Naive B cell (primary cell): ENCODE measurements at regions not wholly inside any gene's neighbourhood (a gene's known extent, or its start where the extent isn't known, plus 50 kb on each side); places are given as distances from the start of the nearest gene placed in this dataset.

Source experiments
- ATAC-seq, 2 donors: fragments of 150-1000 bp; cut with Tn5 transposase; 2 replicates each; pipeline ENCODE4 v1.10.0; 2021; ENCODE audit warnings: low read depth in 2 of 2, mild to moderate bottlenecking in 2 of 2, moderate library complexity in 2 of 2
- DNase-seq: peaks from one replicate; pipeline ENCODE4 v3.0.0; 2022
- H3K27ac Mint-ChIP-seq, 6 donors: one replicate each; pipeline ENCODE4 v1.8.0; 2020 to 2022; ENCODE audit warnings: mild to moderate bottlenecking in 6 of 6, mixed read lengths in 6 of 6, moderate library complexity in 5 of 6, inconsistent platforms in 2 of 6
- H3K27me3 Mint-ChIP-seq, 3 donors: one replicate each; pipeline ENCODE4 v1.8.0; 2021 to 2022; ENCODE audit warnings: mixed read lengths in 3 of 3, mild to moderate bottlenecking in 1 of 3
- H3K36me3 Mint-ChIP-seq, 2 donors: one replicate each; pipeline ENCODE4 v1.8.0; 2020 to 2022; ENCODE audit warnings: mixed read lengths in 2 of 2, inconsistent platforms in 1 of 2, mild to moderate bottlenecking in 1 of 2
- H3K4me1 Mint-ChIP-seq, 3 donors: one replicate each; pipeline ENCODE4 v1.8.0; 2020 to 2022; ENCODE audit warnings: mixed read lengths in 3 of 3, inconsistent platforms in 1 of 3, mild to moderate bottlenecking in 1 of 3, moderate library complexity in 1 of 3
- H3K4me3 Mint-ChIP-seq, 8 donors: one replicate each; pipeline ENCODE4 v1.8.0; 2020 to 2022; ENCODE audit warnings: mild to moderate bottlenecking in 8 of 8, mixed read lengths in 8 of 8, moderate library complexity in 8 of 8, inconsistent platforms in 2 of 8
- H3K9me3 Mint-ChIP-seq, 7 donors: one replicate each; pipeline ENCODE4 v1.8.0; 2020 to 2022; ENCODE audit warnings: mixed read lengths in 7 of 7, mild to moderate bottlenecking in 5 of 7, inconsistent platforms in 2 of 7, moderate library complexity in 1 of 7

DNA sequence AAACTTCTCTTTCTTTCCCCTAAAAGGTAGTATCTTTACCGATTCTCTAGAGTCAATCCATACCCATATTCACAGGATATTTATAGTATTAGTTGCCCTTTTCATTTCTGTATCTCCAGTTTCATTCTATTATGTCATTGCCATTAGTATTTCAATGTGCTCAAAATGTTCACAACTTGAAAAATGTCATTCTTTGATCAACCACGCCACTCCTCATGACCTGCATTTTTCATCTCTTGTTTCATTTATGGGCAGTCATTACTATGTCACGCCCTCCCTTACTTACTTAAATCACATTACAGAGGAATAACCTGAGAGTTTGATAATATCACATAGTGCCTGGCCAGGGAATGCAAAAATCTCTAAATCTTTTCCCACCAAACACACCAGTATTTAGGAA lies 427.3 kb upstream of the GJE1 start:
- ATAC-seq (no peak), DNase-seq (no peak)
- Mint-ChIP-seq H3K4me3 (no peak overlapping the region), H3K27ac (no peak overlapping the region), H3K27me3 (no peaks in the 10 kb centered on the region), H3K9me3 (peaks cover 0 to 2% (median 0%) of the 10 kb centered on the region in 7 donors), H3K36me3 (no peaks in the 10 kb centered on the region), H3K4me1 (no peaks in the 10 kb centered on the region)

DNA sequence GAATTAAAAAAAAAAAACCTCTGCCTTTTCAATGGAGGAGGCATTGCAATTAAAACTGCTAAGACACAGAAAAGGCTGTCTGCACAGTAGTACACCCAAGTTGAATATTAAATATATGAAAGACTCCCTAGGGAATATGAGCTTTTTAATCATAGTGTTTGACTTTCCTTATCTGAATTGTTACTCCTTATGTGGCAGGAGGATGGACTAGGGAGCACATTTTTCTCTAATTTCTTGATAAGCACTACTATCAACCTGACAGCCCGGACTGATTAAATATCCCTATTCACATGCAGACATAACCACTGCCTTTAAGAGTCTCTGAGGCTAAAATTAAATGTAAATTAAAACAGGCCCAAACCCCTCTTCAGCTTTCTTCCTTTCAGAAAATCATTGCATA lies 428.6 kb upstream of the GJE1 start:
- Mint-ChIP-seq H3K27me3 (no peaks in the 10 kb centered on the region), H3K4me1 (no peaks in the 10 kb centered on the region), H3K4me3 (no peak overlapping the region), H3K27ac (no peak overlapping the region), H3K36me3 (no peaks in the 10 kb centered on the region), H3K9me3 (no peaks in the 10 kb centered on the region)
- ATAC-seq, result no peak
- DNase-seq, result no peak

DNA sequence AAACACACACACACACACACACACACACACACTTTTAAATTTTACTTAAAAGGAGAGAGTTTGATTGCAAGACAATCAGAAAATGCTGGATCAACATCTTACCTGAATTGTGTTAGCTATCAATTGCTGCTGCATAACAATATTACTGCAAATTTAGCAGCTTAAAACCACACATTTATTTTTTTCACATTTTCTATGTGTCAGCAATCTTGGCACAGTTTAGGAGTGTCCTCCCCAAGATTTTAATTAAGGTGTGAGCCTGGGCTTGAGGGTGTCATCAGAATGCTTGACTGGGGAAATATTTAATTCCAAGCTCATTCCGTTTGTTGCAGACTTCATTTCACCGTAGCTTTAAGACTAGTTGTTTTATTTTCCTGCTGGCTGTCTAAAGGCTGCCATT lies 431.0 kb upstream of the GJE1 start:
- Mint-ChIP-seq H3K4me3 (no peak overlapping the region), H3K36me3 (no peaks in the 10 kb centered on the region), H3K9me3 (no peaks in the 10 kb centered on the region), H3K4me1 (no peaks in the 10 kb centered on the region), H3K27ac (no peak overlapping the region), H3K27me3 (no peaks in the 10 kb centered on the region)
- ATAC-seq (no peak), DNase-seq (no peak)

DNA sequence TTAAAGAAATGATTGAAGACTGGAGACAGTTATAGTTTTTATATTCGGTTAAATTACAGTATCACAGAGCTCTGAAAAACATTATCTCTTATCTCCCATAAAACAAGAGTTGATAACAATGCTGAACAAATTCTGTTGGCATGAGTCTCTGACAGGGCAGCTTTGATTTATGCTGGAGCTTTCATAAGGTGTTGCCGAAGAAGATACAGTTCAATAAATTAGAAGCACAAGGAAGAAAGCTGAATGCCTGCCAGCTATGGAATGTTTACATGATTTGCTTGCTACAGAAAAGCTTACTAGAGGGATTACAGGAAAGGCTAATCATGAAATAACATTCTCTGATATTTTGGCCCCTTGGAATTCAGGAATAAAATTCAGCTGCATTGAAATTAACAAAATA lies 431.9 kb upstream of the GJE1 start:
- H3K4me1 Mint-ChIP-seq, result no peaks in the 10 kb centered on the region
- no peak overlapping the region for H3K27ac Mint-ChIP-seq
- DNase-seq (no peak), ATAC-seq (no peak)
- H3K27me3 Mint-ChIP-seq, result no peaks in the 10 kb centered on the region
- no peaks in the 10 kb centered on the region for H3K36me3 Mint-ChIP-seq
- no peaks in the 10 kb centered on the region for H3K9me3 Mint-ChIP-seq
- H3K4me3 Mint-ChIP-seq, result no peak overlapping the region

DNA sequence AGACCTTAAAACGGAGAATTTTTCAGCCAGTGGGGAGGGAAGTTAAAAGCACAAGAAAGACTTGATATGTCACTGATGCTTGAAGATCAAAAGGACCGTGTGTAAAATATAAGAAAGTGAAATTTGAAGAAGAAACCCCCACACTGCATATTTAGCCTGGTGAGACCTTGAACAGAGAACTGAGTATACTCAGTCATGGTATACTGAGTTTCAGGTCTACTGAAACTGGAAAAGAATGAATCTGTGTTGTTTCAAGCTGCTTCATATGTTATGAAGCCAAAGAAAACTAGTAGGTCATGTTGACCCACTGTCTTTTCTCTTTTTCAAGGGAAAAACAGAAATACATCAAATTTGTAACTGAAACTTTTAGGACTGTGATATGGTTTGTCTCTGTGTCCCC lies 443.8 kb upstream of the GJE1 start:
- Mint-ChIP-seq H3K36me3 (no peaks in the 10 kb centered on the region), H3K4me3 (no peak overlapping the region), H3K9me3 (peaks cover 0 to 4% (median 0%) of the 10 kb centered on the region in 7 donors), H3K27ac (no peak overlapping the region), H3K27me3 (no peaks in the 10 kb centered on the region), H3K4me1 (no peaks in the 10 kb centered on the region)
- DNase-seq (no peak), ATAC-seq (no peak)

DNA sequence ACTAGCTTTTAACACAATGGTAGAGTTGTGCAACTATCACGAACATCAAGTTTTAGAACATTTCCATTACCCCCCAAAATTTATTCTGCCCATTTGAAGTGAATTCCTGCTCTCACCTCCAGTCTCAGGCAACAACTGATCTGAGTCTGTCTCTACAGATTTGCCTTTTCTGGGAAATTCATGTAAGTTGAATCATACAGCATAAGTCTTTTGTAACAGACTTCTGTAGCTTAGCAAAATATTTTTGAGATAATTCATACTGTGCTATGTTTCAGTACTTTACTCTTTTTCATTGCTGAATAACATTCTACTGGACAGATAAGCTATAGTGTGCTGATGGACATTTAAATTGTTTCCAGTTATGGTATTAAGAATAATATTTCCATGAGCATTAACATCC lies 447.3 kb upstream of the GJE1 start:
- no peaks in the 10 kb centered on the region for H3K4me1 Mint-ChIP-seq
- peaks cover 0 to 4% (median 0%) of the 10 kb centered on the region in 7 donors for H3K9me3 Mint-ChIP-seq
- H3K27me3 Mint-ChIP-seq, result no peaks in the 10 kb centered on the region
- no peak overlapping the region for H3K27ac Mint-ChIP-seq
- H3K4me3 Mint-ChIP-seq, result no peak overlapping the region
- no peaks in the 10 kb centered on the region for H3K36me3 Mint-ChIP-seq
- ATAC-seq (no peak), DNase-seq (no peak)

DNA sequence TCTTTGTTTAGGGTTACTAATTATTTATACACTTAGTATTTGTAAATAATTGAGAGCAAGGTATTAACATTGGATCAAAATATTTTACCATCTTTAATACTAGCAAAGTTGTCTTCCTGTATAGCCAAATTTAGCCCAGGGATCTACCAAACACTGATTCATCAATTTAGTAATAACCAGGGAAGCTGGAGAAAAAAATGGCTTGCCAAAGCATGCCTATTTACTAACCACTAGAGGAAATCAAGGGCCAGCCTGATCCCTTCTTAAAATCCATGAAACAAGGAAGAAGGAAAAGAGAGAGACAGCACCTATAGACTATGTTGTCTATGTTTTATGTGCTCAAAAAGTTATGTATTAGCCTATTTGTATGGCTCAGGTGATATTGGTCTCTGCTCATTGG lies 450.3 kb upstream of the GJE1 start:
- DNase-seq, result no peak
- H3K4me1 Mint-ChIP-seq, result no peaks in the 10 kb centered on the region
- ATAC-seq, result no peak
- H3K27me3 Mint-ChIP-seq, result no peaks in the 10 kb centered on the region
- no peaks in the 10 kb centered on the region for H3K9me3 Mint-ChIP-seq
- no peak overlapping the region for H3K4me3 Mint-ChIP-seq
- no peaks in the 10 kb centered on the region for H3K36me3 Mint-ChIP-seq
- H3K27ac Mint-ChIP-seq, result no peak overlapping the region

DNA sequence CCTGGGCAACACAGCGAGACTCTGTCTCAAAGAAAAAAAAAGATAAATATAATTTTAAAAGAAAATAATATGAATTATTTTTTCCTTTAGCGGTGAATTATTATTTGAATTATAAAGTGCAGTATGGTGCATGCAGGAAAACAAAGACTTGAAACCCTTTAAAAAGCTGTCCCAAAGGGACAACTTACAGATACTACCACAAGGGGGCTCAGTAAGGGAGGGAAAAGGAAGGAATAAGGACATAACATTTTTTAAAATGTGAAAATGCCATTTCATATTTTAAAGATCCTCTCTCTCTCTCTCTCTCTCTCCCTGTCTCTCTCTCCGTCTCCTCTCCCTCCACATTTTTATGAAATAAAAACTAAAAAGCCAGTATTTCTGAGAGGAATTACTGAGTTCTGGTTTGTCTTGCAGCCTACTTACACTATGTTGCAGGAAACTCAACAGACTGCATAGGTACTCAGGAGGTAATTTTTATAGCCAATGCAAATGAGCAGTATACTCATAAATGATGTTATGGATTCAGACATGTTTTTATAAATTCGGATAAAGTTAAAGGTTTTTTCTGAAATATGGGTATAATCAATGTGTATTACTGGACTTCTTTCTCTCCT lies 455.0 kb upstream of the GJE1 start:
- Mint-ChIP-seq H3K9me3 (no peaks in the 10 kb centered on the region), H3K27me3 (no peaks in the 10 kb centered on the region), H3K4me1 (no peaks in the 10 kb centered on the region), H3K36me3 (no peaks in the 10 kb centered on the region), H3K4me3 (peak overlapping the region in 1 of 8 donors; percentile 6), H3K27ac (no peak overlapping the region)
- DNase-seq, result no peak
- ATAC-seq, result no peak

DNA sequence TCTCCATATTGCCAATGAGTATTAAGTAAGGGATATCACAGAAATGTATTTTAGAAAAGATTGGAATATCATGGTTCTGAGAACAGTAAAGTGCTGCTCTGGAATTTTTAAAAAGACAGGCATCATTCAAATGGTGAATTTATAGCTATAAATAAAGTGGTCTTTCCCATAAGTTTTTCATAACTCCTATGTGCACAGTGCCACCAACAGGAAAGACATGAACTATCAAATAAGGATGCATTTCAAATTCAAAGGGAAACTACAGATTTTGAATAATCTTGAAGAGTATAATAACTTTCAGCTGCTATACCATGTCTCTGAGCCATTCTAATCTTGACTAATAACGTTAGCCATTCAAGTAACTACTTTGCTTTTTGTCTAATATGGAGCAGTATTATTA lies 456.8 kb upstream of the GJE1 start:
- peaks cover 0 to 4% (median 0%) of the 10 kb centered on the region in 7 donors for H3K9me3 Mint-ChIP-seq
- DNase-seq, result no peak
- ATAC-seq, result no peak
- no peak overlapping the region for H3K4me3 Mint-ChIP-seq
- no peak overlapping the region for H3K27ac Mint-ChIP-seq
- no peaks in the 10 kb centered on the region for H3K4me1 Mint-ChIP-seq
- no peaks in the 10 kb centered on the region for H3K27me3 Mint-ChIP-seq
- no peaks in the 10 kb centered on the region for H3K36me3 Mint-ChIP-seq

DNA sequence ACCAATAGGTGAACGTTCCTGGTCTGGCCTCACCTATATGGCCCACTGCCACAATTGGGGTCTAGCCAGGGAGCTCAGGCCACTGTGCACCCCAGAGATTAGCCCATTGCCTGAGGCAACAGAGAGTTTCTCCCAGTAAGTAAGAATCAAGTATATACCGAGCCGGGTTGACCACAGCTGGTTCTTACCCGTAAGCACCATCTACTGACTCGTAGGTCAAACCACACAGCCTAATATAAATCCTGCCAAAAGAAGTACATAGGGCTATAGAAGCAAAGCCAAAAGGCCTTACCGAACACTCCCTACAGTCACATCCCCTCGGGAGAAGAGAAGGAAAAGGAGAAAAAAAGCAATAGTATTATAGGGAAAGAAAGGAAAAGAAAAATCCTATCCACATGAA lies 463.6 kb upstream of the GJE1 start:
- ATAC-seq (no peak), DNase-seq (no peak)
- Mint-ChIP-seq H3K9me3 (peaks cover 0 to 4% (median 0%) of the 10 kb centered on the region in 7 donors), H3K27me3 (no peaks in the 10 kb centered on the region), H3K27ac (no peak overlapping the region), H3K4me1 (no peaks in the 10 kb centered on the region), H3K36me3 (no peaks in the 10 kb centered on the region), H3K4me3 (no peak overlapping the region)

DNA sequence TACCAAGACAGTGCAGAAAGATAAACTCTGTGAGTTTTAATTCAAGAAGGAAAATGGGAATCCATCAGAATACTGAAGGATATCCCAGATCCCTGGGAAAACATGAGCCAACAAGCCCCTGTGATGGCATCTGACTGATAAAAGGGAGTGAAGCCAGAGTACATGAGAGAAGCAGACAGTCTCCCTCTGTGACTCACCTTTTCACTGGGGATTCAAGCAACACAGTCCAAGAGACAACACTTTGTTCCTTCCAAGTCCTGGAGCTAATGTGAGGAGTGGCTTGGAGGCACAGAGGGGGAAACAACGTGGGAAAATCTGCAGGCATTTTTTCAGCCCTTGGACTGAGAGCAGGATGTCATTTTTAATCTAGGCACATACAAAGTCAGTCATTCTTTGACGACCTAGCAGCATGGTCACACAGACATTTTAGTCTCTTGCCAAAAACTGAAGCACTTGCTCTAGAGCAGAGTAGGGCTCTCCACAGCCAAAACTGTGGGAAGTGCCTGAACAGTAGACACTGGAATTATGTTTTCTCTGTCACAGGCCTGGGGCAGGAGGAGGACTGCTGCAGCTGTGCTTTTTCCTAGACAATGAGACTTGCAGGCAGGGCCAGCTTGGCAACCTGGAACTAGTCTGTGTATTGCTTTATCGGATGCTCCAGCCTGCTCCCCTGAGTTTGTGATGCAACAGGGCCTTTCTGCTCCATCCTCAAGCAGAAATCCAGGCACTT lies 465.0 kb upstream of the GJE1 start:
- DNase-seq (no peak), ATAC-seq (no peak)
- Mint-ChIP-seq H3K36me3 (no peaks in the 10 kb centered on the region), H3K4me1 (no peaks in the 10 kb centered on the region), H3K27ac (no peak overlapping the region), H3K4me3 (no peak overlapping the region), H3K27me3 (no peaks in the 10 kb centered on the region), H3K9me3 (peaks cover 0 to 4% (median 0%) of the 10 kb centered on the region in 7 donors)

DNA sequence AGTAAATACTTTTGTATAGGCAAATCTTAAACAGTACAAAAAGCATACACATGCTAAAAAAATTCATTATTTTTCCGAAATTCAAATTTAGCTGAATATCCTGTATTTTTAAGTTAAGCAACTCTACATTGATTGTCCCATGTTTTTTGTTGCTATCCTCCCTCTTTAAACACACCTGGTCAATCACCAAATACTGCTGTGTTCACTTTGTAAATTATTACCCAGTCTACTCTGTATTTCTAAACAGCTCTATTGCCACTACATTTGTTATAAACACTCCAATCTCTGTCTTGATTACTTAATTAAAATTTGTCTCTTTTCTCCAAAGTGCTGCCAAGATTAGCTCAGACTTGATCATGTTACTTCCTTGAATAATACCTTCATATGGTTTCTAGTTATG lies 466.5 kb upstream of the GJE1 start:
- H3K4me1 Mint-ChIP-seq, result no peaks in the 10 kb centered on the region
- no peaks in the 10 kb centered on the region for H3K36me3 Mint-ChIP-seq
- DNase-seq (no peak), ATAC-seq (no peak)
- H3K4me3 Mint-ChIP-seq, result no peak overlapping the region
- no peaks in the 10 kb centered on the region for H3K27me3 Mint-ChIP-seq
- H3K9me3 Mint-ChIP-seq, result no peaks in the 10 kb centered on the region
- H3K27ac Mint-ChIP-seq, result no peak overlapping the region

DNA sequence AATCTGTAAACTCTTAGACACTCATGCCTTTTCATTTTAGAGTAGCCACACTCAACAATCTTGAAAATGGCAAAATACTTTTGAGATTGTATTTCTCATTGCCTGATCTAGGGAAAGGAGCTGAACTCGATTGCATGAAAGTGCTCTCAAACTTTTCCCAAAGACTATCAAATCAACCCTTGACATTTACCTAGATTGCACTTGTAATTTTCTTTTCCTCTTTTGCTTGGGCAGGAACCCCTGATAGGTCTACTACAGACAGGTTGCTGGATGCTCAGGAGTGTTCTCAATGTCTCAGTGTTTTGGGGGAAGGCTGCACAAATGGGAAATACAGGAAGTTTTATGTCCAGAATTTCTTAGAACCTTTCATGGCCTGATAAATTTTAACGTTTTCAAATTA lies 468.0 kb upstream of the GJE1 start:
- H3K27me3 Mint-ChIP-seq, result no peaks in the 10 kb centered on the region
- H3K36me3 Mint-ChIP-seq, result no peaks in the 10 kb centered on the region
- no peak for ATAC-seq
- H3K4me1 Mint-ChIP-seq, result no peaks in the 10 kb centered on the region
- H3K9me3 Mint-ChIP-seq, result no peaks in the 10 kb centered on the region
- H3K27ac Mint-ChIP-seq, result no peak overlapping the region
- DNase-seq, result no peak
- H3K4me3 Mint-ChIP-seq, result no peak overlapping the region

DNA sequence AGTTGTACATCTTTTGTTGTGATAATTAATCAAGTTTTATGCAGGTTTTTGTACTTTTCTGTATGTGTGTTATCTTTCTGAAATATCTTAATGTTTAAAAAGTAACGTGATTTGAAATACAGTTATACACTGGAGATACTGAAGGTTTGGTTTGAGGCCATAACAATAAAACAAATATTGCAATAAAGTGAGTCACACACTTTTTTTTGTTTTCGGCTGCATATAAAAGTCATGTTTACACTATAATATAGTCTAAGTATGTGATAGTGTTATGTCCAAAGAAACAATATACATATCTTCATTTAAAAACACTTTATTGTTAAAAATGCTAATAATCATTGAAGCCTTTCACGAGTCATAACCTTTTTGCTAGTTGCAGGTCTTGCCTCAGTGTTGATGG lies 473.1 kb upstream of the GJE1 start:
- Mint-ChIP-seq H3K27me3 (no peaks in the 10 kb centered on the region), H3K9me3 (peaks cover 0 to 6% (median 0%) of the 10 kb centered on the region in 7 donors), H3K27ac (no peak overlapping the region), H3K4me3 (no peak overlapping the region), H3K36me3 (no peaks in the 10 kb centered on the region), H3K4me1 (no peaks in the 10 kb centered on the region)
- ATAC-seq (no peak), DNase-seq (no peak)

DNA sequence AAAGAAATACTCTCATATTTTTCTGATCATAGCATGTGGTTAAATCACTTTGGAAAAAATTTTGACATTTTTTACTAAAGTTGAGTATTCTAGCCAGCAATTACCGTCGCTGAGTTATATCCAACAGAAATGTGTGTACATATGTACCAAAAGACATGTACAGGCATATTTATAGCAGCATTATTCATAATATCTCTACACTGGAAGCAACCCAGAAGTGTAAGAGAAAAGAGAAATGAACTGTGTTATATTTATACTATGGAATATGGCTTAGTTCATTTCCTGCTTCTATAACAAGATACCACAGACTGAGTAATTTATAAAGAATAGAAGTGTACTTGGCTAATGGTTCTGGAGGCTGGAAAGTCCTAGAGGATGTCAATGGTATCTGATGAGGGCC lies 474.0 kb upstream of the GJE1 start:
- Mint-ChIP-seq H3K4me3 (no peak overlapping the region), H3K9me3 (peaks cover 0 to 8% (median 0%) of the 10 kb centered on the region in 7 donors), H3K27me3 (no peaks in the 10 kb centered on the region), H3K4me1 (no peaks in the 10 kb centered on the region), H3K27ac (no peak overlapping the region), H3K36me3 (no peaks in the 10 kb centered on the region)
- ATAC-seq (no peak), DNase-seq (no peak)
